Memory B cell (primary cell): ENCODE measurements at regions not wholly inside any gene's neighbourhood (a gene's known extent, or its start where the extent isn't known, plus 50 kb on each side); places are given as distances from the start of the nearest gene placed in this dataset.

Experiments
- ATAC-seq: fragments of 150-1000 bp; cut with Tn5 transposase; 2 replicates; pipeline ENCODE4 v1.10.0; 2021; ENCODE audit warnings: low read depth, mild to moderate bottlenecking, moderate library complexity
- DNase-seq, 2 donors: peaks; one replicate each; pipeline ENCODE4 v3.0.0; 2022; ENCODE audit warnings: low spot score in 2 of 2
- H3K27ac Mint-ChIP-seq: one replicate; pipeline ENCODE4 v1.8.0; 2022; ENCODE audit warnings: mild to moderate bottlenecking, moderate library complexity, mixed read lengths
- H3K27me3 Mint-ChIP-seq: one replicate; pipeline ENCODE4 v1.8.0; 2022; ENCODE audit warnings: mixed read lengths
- H3K36me3 Mint-ChIP-seq: one replicate; pipeline ENCODE4 v1.8.0; 2022; ENCODE audit warnings: mild to moderate bottlenecking, mixed read lengths
- H3K4me1 Mint-ChIP-seq: one replicate; pipeline ENCODE4 v1.8.0; 2022; ENCODE audit warnings: mixed read lengths
- H3K4me3 Mint-ChIP-seq: one replicate; pipeline ENCODE4 v1.8.0; 2022; ENCODE audit warnings: mild to moderate bottlenecking, moderate library complexity, mixed read lengths
- H3K9me3 Mint-ChIP-seq: one replicate; pipeline ENCODE4 v1.8.0; 2022; ENCODE audit warnings: mixed read lengths

DNA sequence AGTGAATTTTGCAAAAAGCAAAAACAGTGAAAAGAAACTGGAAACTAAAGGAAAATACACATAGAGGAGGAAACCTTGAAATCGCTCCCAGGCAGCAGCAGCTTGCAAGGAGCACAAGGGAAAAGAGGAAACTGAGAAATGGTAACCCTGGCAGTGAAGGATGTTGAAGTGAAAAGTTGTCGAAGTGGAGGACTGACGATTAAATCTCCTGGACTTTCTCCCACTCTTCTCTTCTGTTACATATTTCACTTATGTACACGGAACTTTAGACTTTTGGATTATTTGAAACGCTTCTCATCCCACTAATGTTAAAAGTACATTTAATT is 388.8 kb upstream of the USP15 start:
- no peak overlapping the region for H3K27ac Mint-ChIP-seq
- no peaks in the 10 kb centered on the region for H3K9me3 Mint-ChIP-seq
- no peaks in the 10 kb centered on the region for H3K4me1 Mint-ChIP-seq
- H3K36me3 Mint-ChIP-seq, result no peaks in the 10 kb centered on the region
- ATAC-seq, result no peak
- DNase-seq, result no peak
- H3K4me3 Mint-ChIP-seq, result no peak overlapping the region
- H3K27me3 Mint-ChIP-seq, result no peaks in the 10 kb centered on the region

DNA sequence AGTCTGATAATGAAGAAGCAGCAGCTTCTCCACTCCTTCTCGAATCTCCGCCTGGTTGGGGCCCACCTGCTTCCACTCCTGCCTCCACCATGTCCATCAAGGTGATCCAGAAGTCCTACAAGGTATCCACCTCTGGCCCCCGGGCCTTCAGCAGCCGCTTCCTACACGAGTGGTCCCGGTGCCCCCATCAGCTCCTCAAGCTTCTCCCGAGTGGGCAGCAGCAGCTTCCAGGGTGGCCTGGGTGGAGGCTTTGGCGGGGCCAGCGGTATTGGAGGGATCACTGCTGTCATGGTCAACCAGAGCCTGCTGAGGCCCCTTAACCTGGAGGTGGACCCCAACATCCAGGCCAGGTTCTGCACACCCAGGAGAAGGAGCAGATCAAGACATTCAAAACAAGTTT is 381.0 kb upstream of the USP15 start:
- H3K27me3 Mint-ChIP-seq, result no peaks in the 10 kb centered on the region

DNA sequence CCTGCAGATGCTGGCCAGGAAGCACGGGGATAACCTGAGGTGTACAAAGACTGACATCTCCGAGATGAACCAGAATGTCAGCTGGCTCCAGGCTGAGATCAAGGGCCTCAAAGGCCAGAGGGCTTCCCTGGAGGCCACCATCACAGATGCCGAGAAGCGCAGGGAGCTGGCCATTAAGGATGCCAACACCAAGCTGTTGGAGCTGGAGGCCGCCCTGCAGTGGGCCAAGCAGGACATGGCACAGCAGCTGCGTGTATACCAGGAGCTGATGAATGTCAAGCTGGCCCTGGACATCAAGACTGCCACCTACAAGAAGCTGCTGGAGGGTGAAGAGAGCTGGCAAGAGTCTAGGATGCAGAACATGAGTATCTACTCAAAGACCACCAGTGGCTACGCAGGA is 380.0 kb upstream of the USP15 start:
- Mint-ChIP-seq H3K4me1 (no peaks in the 10 kb centered on the region), H3K27ac (no peak overlapping the region), H3K36me3 (no peaks in the 10 kb centered on the region), H3K27me3 (no peaks in the 10 kb centered on the region), H3K9me3 (peaks cover 2% of the 10 kb centered on the region), H3K4me3 (no peak overlapping the region)
- ATAC-seq (no peak), DNase-seq (no peak)

More for the DNA sequence above, 381.0 kb upstream of the USP15 start:
- H3K36me3 Mint-ChIP-seq, result no peaks in the 10 kb centered on the region
- H3K27ac Mint-ChIP-seq, result no peak overlapping the region
- H3K4me1 Mint-ChIP-seq, result no peaks in the 10 kb centered on the region
- H3K4me3 Mint-ChIP-seq, result no peak overlapping the region
- H3K9me3 Mint-ChIP-seq, result peaks cover 2% of the 10 kb centered on the region
- no peak for ATAC-seq
- no peak for DNase-seq

DNA sequence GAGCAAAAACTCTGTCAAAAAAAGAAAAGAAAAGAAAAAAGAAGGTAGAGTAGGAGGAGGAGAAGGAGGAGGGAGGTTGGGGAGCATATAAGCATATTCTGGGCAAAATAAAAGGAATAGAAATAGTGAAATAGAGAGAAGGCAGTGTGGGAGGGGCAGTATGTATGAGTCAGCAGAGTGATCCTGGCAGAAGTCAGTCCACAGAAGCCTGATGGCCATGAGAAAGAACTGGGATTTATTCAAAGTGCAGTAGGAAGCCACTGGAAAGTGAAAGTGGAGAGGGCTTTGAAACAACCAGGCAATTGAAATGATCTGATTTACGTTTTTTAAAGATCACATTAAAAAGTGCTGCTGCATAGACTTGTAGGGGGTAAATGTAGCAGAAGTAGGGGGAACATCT is 368.6 kb upstream of the USP15 start:
- no peaks in the 10 kb centered on the region for H3K27me3 Mint-ChIP-seq
- peaks cover 7% of the 10 kb centered on the region for H3K9me3 Mint-ChIP-seq
- no peak overlapping the region for H3K27ac Mint-ChIP-seq
- no peak for ATAC-seq
- H3K4me3 Mint-ChIP-seq, result no peak overlapping the region
- no peaks in the 10 kb centered on the region for H3K36me3 Mint-ChIP-seq
- H3K4me1 Mint-ChIP-seq, result no peaks in the 10 kb centered on the region
- DNase-seq, result no peak

DNA sequence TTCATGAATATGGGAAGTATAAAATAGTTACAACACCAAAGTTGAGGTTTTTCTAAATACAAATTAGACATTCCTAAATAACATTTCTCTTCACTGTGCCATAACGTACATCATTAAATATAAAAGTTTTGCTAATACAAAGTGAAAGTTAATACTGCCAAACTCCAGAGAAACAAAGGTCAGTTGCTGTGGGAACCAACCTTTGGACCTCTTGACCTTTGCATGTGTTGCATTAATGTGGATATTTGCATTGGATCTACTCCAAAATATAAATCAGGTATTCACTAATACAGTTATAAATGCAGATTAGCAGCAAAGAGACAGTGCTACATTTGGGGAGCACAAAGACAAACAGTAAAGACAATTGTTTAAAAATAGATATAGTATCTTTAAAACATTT is 366.0 kb upstream of the USP15 start:
- no peak overlapping the region for H3K27ac Mint-ChIP-seq
- no peaks in the 10 kb centered on the region for H3K36me3 Mint-ChIP-seq
- DNase-seq, result no peak
- H3K4me3 Mint-ChIP-seq, result no peak overlapping the region
- no peaks in the 10 kb centered on the region for H3K27me3 Mint-ChIP-seq
- no peaks in the 10 kb centered on the region for H3K4me1 Mint-ChIP-seq
- H3K9me3 Mint-ChIP-seq, result peaks cover 12% of the 10 kb centered on the region
- ATAC-seq, result no peak

DNA sequence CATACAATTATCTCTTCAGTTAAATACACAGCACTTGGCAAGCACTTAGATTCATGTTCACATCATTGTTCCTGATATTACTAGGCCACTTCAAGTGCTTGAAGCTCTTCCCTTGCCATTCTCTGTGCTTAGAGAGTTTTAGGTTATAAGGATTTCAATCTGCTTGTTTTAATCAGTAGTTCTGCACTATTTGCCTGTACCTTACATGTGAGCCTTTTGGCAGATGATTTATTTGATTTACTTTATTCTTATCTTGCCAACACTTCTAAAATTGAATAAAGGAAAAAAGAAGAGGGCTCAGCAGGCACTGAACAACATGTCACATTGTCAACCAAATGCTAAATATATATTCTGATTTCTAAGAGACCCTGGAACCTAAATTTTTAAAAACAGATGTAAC is 363.8 kb upstream of the USP15 start:
- Mint-ChIP-seq H3K4me3 (no peak overlapping the region), H3K27me3 (no peaks in the 10 kb centered on the region), H3K4me1 (no peaks in the 10 kb centered on the region), H3K9me3 (peaks cover 11% of the 10 kb centered on the region), H3K27ac (no peak overlapping the region), H3K36me3 (no peaks in the 10 kb centered on the region)
- no peak for DNase-seq
- ATAC-seq, result no peak

DNA sequence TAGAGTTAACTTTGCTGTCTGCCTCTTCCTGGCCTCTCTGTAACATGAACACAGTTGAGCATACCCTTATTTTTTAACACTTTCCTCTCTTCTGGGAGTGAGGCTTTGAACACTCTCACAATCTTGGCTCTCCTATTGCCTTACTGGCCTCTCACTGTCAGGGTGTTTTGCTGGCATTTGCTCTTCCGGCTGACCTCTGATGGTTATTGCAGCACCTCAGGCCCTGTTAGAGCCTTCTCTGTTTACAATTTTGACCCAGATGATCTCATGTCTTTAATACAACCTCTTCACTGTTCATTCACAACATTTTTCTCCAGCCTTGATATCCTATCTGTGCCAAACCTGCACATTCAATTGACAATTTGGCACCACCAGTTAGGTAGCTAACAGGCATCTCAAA is 357.8 kb upstream of the USP15 start:
- H3K4me3 Mint-ChIP-seq, result no peak overlapping the region
- DNase-seq (no peak), ATAC-seq (no peak)
- no peaks in the 10 kb centered on the region for H3K27me3 Mint-ChIP-seq
- H3K36me3 Mint-ChIP-seq, result no peaks in the 10 kb centered on the region
- H3K27ac Mint-ChIP-seq, result no peak overlapping the region
- peaks cover 19% of the 10 kb centered on the region for H3K9me3 Mint-ChIP-seq
- no peaks in the 10 kb centered on the region for H3K4me1 Mint-ChIP-seq

DNA sequence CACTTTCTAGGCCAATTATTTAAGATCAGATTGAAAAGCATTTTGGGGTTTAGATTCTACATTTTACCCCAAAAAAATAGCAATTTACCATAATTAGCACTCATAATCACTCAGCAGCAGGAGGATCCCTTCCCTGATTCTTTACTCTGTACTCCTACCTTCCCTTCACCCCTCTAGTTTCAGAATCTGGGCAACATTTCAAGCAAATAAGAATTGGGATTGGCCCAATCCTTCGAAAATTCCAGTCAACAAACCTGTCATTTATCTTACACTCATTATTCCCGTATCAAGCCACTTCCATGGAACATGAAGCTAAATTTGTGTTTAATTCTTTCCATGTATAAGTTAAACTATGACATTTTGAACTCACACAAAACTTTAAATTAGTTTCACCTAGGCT is 349.1 kb upstream of the USP15 start:
- Mint-ChIP-seq H3K9me3 (peaks cover 7% of the 10 kb centered on the region), H3K4me3 (no peak overlapping the region), H3K27me3 (no peaks in the 10 kb centered on the region), H3K27ac (no peak overlapping the region), H3K4me1 (no peaks in the 10 kb centered on the region), H3K36me3 (no peaks in the 10 kb centered on the region)
- ATAC-seq (no peak), DNase-seq (no peak)

DNA sequence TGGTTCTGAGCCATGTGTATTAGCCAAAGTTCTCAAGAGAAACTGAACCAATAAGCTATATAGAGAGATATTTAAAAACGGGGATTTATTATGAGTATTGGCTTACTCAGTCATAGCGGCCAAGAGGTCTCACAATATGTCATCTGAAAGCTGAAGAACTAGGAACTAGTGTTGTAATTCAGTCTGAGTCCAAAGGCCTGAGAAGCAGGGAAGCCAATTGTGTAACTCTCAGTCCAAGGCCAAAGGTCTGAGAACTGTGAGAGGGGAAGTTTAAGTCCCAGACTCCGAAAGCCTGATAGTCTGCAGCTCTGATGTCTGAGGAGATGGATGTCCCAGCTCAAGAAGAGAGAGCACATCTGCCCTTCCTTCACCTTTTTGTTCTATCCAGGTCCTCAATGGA is 344.8 kb upstream of the USP15 start:
- peaks cover 1% of the 10 kb centered on the region for H3K9me3 Mint-ChIP-seq
- H3K36me3 Mint-ChIP-seq, result no peaks in the 10 kb centered on the region
- ATAC-seq, result no peak
- H3K27me3 Mint-ChIP-seq, result no peaks in the 10 kb centered on the region
- no peak overlapping the region for H3K4me3 Mint-ChIP-seq
- no peak overlapping the region for H3K27ac Mint-ChIP-seq
- no peak for DNase-seq
- no peaks in the 10 kb centered on the region for H3K4me1 Mint-ChIP-seq

DNA sequence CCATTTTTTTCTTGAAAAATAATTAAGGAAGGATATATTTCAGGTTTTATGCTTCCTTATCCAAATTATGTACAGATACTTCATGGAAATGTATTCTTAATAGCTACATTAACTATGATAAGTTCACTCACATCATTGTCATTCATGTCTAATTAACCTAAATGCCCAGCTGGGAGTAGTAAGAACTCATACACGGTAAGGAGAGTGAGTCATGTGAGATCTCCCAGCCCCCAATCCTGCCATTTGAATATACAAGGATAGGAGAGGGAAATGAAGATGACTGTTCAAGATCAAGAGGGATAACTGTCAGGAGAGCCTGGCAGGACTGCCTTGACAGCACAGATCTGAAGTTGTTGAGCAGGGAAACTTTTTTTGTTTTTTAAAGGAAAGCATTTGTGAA is 343.4 kb upstream of the USP15 start:
- Mint-ChIP-seq H3K36me3 (peaks cover 2% of the 10 kb centered on the region), H3K27me3 (peaks cover 3% of the 10 kb centered on the region), H3K4me1 (no peaks in the 10 kb centered on the region), H3K9me3 (peaks cover 8% of the 10 kb centered on the region), H3K27ac (no peak overlapping the region), H3K4me3 (no peak overlapping the region)
- no peak for ATAC-seq
- DNase-seq, result no peak

DNA sequence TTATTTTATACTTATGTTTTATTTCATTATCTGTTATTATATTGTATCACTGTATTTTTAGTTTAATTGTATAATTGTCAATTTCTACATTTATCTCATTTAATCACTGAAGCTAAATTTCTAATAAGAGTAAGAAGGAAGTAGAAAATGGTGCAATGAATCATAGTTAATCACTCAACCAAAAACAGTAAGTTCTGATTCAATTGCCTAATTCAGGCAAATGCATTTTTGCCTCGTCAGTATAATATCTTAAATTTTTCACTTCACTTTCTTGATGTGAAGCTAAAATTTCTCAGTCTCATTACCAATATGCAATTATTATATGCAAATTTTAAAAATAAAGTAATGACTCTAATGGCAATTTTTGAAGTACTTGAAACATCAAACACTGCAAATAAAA is 340.5 kb upstream of the USP15 start:
- Mint-ChIP-seq H3K9me3 (peaks cover 11% of the 10 kb centered on the region), H3K36me3 (peaks cover 2% of the 10 kb centered on the region), H3K4me3 (no peak overlapping the region), H3K27me3 (peaks cover 4% of the 10 kb centered on the region), H3K4me1 (no peaks in the 10 kb centered on the region), H3K27ac (no peak overlapping the region)
- no peak for DNase-seq
- ATAC-seq, result no peak

DNA sequence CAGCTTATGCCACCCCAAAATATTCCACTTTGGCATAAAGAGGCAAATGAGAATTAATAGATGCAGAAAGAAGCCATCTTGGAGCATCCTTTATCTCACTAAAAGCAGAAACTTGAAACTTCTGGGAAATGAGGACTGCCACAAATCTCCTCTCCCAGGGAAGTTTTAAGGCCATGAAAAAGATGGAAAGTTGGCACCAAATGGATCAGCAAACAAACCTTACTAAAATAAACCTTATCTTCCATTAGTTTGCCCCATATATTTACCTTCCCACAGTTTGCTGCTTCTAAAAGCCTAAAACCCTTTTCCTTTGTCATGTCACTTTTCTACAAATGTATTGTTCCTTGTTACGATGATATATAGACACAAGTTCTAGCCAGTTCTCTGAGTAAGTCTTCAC is 340.0 kb upstream of the USP15 start:
- H3K27me3 Mint-ChIP-seq, result peaks cover 4% of the 10 kb centered on the region
- no peak for ATAC-seq
- no peak for DNase-seq
- peaks cover 11% of the 10 kb centered on the region for H3K9me3 Mint-ChIP-seq
- no peaks in the 10 kb centered on the region for H3K4me1 Mint-ChIP-seq
- H3K36me3 Mint-ChIP-seq, result peaks cover 2% of the 10 kb centered on the region
- no peak overlapping the region for H3K4me3 Mint-ChIP-seq
- H3K27ac Mint-ChIP-seq, result no peak overlapping the region

DNA sequence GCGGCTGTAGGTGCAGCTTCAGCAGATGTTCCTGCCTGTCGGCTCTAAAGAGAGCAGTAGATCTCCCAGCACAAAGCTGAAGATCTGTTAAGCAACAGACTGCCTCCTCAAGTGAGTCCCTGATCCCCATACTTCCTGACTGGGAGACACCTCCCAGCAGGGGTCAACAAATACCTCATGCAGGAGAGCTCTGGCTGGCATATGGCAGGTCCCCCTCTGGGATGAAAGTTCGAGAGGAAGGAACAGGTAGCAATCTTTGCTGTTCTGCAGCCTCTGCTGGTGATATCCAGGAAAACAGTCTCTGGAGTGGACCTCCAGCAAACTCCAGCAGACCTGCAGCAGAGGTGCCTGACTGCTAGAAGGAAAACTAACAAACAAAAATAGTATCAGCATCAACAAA is 337.1 kb upstream of the USP15 start:
- H3K4me3 Mint-ChIP-seq, result no peak overlapping the region
- peaks cover 15% of the 10 kb centered on the region for H3K9me3 Mint-ChIP-seq
- DNase-seq, result no peak
- H3K27ac Mint-ChIP-seq, result no peak overlapping the region
- peaks cover 4% of the 10 kb centered on the region for H3K27me3 Mint-ChIP-seq
- ATAC-seq, result no peak
- H3K4me1 Mint-ChIP-seq, result no peaks in the 10 kb centered on the region
- H3K36me3 Mint-ChIP-seq, result peaks cover 2% of the 10 kb centered on the region

DNA sequence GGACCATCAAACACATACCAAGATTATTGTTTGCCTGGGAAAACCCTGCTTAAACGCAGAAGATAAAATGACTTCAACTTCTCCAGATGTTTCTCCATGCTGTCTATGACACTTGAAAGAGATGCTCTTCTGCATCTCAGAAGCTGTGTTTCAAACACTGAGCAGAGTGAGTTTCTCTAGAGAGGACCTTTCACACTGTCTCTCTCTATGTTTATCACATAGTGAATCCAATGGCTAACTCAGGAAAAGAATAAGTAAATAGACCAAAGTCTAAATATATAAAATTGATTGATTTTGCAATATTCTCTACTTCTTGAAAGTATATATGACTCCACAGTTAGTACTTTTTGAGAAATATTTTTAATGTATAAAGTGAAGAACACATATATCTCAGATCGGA is 325.6 kb upstream of the USP15 start:
- Mint-ChIP-seq H3K4me3 (no peak overlapping the region), H3K27me3 (no peaks in the 10 kb centered on the region), H3K27ac (no peak overlapping the region), H3K9me3 (peaks cover 3% of the 10 kb centered on the region), H3K36me3 (no peaks in the 10 kb centered on the region), H3K4me1 (no peaks in the 10 kb centered on the region)
- no peak for ATAC-seq
- DNase-seq, result no peak

DNA sequence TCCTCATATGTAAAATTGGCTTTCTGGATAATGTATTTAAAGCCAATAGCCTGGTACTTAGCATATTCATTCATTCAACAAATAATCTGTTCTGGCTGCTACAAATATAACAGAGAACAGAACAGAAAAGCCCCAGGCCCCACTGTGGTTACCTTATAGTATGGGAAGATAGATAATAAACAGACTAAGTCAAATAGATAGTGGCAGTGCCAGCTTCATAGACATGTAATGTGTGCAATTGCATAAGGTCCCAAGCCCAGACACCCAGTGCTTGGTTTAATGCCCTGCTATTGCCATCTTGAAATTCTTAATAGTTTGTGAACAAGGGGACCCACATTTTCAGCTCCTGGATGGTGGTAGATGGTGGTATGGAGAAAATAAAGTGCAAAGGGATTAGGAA is 320.2 kb upstream of the USP15 start:
- H3K36me3 Mint-ChIP-seq, result no peaks in the 10 kb centered on the region
- no peak overlapping the region for H3K27ac Mint-ChIP-seq
- ATAC-seq (no peak), DNase-seq (no peak)
- H3K4me3 Mint-ChIP-seq, result no peak overlapping the region
- H3K4me1 Mint-ChIP-seq, result no peaks in the 10 kb centered on the region
- H3K9me3 Mint-ChIP-seq, result peaks cover 5% of the 10 kb centered on the region
- H3K27me3 Mint-ChIP-seq, result no peaks in the 10 kb centered on the region

DNA sequence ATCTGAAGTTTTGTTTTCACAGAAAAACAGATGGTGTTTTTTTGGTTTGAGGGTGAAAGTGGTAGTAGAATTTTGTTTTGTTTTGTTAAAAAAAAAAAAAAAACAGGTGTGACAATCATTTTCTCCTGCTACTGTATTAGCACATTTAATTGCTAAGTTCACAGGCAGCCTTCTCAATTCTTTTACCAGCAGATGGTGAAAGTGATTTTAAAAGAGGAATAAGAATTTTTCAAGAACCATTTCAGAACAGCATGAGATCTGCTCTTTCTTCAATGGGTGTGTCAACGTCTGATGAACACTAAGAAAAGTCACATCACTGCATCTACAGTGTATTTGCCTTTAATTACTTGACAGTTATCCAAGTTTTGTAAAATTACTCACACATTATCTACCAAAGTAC is 303.7 kb upstream of the USP15 start:
- Mint-ChIP-seq H3K36me3 (no peaks in the 10 kb centered on the region), H3K4me1 (no peaks in the 10 kb centered on the region), H3K27me3 (no peaks in the 10 kb centered on the region), H3K27ac (no peak overlapping the region), H3K4me3 (no peak overlapping the region), H3K9me3 (peaks cover 3% of the 10 kb centered on the region)
- DNase-seq (no peak), ATAC-seq (no peak)
